Right renal pelvis (tissue), 4 donors: ENCODE measurements at regions not wholly inside any gene's neighbourhood (a gene's known extent, or its start where the extent isn't known, plus 50 kb on each side); places are given as distances from the start of the nearest gene placed in this dataset.

Experiments used
- DNase-seq, 4 donors: peaks; one replicate each; pipeline ENCODE4 v3.0.0-alpha.2; 2013; ENCODE audit warnings: low read depth in 4 of 4, low spot score in 3 of 4, missing footprints in 1 of 4

DNA sequence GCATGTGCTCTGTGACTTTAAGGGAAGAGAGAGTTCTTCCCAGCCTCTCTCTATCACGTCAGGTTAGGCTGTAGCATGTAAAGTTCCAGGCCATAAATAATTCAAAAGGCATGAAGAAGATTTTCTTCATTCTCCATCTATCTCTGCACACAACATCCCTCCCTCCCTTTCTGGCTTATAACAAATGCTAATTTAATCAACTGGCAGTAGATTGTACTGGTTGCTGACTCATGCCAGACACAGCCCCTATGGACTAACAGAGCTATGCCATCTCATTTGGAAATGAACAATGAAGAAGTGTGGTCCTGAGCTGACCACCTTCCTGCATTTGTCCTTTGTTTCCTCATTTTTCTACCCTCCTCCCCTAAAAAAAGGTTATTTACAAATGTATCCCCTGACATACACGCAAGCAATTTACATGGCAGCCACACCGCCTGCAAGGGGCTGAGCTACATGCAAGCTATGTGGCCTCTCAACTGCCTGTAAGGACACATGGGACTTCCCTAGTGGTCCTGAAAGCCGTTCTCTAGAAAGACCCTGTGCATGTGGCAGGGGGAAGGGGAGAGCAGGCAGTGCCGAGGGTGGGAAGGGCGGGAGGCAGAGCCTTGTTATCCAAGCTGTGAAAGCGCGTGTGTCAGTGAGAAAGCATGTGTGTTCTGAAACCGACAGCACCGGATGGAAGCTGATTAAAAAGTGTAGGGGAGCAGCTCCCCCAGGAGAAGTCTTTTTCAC lies 90.9 kb upstream of the KLF7 start:
- no peak for DNase-seq

- no peak for DNase-seq
Observed at GRCh38 chr2:207257251-207258250, 91.8 kb upstream of the KLF7 start.

GRCh38 chr2:207258263-207258991 lies 92.7 kb upstream of the KLF7 start:
- no peak for DNase-seq

GRCh38 chr2:207260021-207260420 lies 94.3 kb upstream of the KLF7 start:
- DNase-seq: no peak

- no peak for DNase-seq
Observed at GRCh38 chr2:207260947-207261346, 95.2 kb upstream of the KLF7 start.

DNA sequence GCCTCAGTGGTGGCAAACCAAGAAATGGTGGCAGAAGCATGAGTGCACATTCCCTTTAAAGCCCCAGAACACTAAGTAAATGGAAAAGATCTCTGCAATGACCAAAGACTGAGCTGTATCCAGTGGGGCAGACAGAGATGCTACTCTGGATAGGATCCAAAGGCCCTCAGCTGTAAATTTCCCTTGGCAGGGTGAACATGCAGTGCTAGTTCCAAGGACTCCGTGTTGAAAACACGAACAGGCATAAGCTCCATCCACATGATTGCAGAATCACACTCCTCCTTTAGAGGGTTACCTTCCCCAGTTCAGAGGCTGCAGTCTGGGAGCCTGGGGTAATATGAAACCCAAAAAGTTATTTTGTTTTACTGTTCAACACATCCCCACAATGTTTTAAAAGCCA lies 98.6 kb upstream of the KLF7 start:
- DNase-seq: no peak

GRCh38 chr2:207265332-207265731 lies 99.6 kb upstream of the KLF7 start:
- no peak for DNase-seq

GRCh38 chr2:207265869-207266268 lies 100.1 kb upstream of the KLF7 start:
- DNase-seq: no peak

DNA sequence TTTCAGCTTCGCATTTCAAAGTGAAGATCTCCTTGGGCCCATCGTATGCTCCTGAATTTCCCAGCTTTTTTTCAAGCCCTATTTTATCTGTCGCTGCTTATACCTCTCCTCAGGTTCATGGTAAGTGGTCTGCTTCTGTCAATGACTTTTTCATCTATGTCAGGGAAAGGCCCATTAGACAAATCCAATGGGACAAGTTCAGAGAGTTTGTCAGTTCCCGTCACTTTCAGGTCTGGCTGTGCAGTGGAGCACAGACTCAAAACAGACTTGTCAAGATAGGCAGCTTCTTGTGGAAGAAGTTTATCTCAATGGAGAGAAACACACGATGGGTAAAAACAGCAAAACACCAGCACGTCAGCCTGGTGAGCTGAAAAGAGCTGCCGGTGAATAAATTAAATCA lies 100.9 kb upstream of the KLF7 start:
- no peak for DNase-seq

DNA sequence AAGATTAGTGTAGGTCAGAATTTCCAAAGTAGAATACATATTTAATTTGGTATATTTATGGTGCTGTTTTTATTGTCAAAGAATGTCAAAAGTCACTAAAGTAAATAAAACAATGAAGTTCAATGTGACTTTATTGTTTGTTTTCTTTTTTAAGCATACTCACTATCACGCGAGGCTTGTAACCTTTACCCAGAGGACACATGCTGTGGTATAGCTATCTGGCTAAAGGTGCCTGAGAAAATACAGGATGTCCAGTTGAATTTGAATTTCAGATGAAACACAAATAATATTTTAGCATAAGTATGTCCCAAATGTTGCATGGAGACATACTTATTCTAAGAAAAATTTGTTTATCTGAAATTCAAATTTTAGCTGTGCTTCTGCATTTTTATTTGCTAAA lies 103.3 kb upstream of the KLF7 start:
- DNase-seq: no peak

DNA sequence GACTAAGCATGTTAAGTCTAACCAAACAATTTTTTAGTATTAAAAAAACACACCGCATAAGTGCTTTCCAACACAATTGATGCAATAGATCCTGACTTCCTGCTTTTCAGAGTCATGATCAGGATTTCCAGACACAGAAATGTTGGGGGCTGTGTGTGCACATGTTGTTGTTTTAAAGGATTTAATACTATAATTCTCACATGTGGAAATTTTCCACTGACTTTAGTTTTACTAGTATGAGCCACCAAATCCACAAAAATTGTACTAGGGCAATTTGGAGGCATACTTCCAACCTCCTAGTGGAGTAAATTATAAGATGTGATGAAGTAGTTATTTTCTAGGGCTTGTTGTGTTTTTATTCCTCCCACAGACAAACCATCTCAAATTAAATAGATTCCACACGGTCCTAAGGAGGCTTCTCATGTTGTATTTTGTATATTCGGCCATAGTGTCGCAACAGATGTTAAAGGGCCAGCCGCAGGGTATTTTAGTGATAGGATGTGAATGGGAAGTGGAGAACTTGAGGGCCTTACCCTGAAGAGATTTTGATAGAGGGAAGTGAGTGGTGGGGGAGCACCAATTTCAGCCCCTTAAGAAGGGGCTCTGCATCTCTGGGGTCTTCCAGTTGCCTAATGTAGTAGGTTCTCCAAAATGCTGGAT lies 108.9 kb upstream of the KLF7 start:
- DNase-seq: no peak

- DNase-seq: no peak
Observed at GRCh38 chr2:207275779-207276178, 110.0 kb upstream of the KLF7 start.

DNA sequence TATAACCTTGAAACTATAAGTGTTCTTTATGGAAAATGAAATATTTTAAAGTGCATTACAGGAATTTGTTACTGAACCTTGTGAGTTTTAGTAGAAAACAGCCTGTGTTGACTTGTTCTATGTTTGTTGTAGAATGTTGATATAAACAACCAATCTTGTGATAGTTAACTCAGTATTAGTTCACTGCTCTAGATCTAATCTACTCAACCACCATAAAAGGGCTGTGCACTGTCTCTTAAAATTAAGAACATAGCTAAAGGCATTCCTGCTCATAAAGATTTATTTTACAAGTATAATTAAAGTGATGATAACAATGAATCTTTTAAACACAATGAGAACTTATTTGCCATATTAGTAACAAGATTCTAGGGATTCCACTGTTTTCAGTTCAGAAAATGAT lies 110.5 kb upstream of the KLF7 start:
- DNase-seq: no peak

DNA sequence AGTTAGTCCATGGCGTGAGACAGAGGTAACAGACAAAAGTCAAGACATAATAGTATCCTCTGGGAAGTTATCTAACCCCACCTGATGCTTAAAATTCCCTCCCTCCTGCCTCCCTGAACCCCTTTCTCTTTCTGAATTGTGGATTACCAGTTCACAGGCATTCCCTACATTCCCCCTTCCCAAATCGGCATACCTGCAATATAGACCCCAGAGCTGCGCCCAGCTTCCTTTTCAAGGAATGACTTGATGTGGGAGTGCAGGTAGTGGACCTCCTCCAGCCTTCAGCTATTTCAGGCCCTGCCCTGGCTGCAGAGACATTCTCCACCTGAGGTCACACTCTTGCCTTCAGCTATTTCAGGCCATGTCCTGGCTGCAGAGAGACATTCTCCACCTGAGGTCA lies 111.1 kb upstream of the KLF7 start:
- DNase-seq: no peak

GRCh38 chr2:207279520-207279919 lies 113.8 kb upstream of the KLF7 start:
- DNase-seq: no peak

DNA sequence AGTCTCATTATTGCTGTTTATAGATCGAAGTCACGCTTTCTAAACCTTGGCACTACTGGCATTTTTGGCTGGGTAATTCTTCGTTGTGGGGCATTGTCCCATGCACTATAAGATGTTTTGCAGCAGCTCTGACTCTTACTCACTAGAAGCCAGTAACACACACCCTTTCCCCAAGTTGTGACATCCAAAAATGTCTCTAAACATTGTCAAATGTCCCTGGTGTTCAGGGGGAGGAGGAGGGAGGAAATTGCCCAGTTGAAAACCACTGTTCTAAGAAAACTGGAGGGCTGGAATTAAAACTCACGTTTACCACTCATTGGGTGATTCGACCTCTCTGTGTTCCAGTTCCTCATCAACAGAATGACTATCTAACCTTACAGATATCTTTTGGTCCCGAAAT lies 115.7 kb upstream of the KLF7 start:
- DNase-seq: no peak

DNA sequence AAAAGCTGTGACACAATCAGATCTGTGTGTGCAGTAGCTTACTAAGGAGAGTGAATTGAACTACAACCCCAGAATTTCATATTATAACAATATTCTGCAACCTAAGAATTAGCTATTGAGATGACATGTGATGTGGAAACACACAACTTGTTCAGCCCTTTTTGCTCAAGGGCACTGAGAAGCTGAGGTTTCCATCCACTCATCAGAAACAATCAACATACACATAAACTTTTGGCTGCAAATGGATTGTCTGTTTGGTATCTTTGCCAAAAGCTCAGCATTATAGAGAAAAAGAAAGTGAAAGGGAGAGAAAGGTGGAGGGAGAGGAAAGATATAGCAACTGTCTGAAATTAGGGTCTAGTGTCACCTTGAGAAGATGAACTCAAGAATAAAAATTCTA lies 117.2 kb upstream of the KLF7 start:
- DNase-seq: no peak

- DNase-seq: no peak
Observed at GRCh38 chr2:207283356-207283755, 117.6 kb upstream of the KLF7 start.

DNA sequence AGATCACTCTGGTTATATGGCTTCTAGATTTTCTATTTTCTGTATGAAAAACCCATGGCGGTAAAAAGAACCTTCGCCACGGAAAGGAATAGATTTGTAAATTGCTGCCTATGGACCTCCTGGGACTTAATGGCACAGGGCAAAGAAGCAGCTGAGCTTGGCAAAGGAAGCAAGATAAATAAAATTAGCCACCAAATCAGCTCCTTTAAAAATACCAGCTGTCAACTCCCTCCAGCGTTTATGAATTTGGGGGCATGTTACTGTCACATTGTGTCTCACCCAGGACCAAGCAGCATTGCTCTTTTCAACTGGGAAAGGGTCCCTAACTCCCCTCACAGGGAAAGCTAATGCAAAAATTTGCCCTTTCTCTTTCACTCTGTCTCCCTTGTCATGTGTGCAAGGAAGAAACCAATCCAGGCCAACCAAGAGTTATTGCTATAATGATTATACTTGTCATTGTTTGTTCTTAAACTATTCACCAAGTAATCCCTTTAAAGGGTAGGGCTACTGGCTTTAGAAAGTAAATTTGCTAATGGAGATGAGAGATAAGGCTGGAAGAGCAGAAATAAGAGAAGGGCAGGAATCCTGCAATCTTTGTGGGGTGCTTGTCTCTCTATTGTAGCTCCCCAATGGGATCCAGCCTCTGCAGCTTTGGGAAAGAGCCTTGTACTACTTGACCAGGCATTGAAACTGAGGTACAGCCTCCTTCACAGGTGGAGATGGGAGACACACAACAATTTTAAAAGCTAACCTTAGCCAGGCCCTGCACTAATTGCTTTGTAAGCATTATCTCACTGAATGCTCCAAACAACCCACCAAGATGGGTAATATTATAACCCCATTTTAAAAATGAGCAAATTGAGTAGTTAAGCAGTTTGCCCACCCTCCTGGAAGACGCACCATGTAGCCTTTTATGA lies 119.1 kb upstream of the KLF7 start:
- no peak for DNase-seq

DNA sequence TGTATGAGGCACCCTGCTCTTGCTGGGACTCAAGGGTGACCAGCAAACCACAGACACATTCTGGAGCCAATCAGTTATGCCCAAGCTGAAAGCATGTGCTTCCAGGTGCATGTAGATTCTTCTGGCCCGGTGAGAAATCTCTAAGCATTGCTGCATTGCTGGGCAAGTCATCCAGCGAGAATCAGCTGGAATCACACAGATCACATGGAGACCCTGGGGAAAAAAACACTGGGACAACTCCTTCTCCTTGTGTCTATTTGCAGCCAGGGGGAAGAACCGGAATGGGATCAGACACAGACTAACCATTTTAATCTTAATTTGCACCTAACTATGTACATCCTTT lies 119.7 kb upstream of the KLF7 start:
- DNase-seq: no peak
